ENCODE measurements at regions not wholly inside any gene's neighbourhood (a gene's known extent, or its start where the extent isn't known, plus 50 kb on each side); places are given as distances from the start of the nearest gene placed in this dataset.

DNA sequence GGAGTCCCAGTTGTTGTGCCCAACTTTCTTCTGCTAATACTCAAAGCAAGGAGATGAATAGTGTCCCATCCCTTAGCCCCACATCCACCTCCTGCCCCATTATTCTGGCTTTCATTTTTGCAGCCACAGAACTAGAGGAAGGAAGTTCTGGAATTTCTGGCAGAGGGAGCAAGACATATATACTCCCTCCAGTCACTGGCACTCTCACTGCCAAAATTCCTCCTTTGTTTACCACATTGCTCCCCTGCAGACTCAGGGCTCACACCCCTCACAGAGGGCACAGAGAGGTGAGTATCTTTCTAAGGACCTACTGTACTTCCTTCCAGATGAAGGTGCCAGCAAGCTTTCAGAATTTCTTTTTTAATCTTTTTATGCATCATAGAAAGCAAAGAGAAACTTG, 168.0 kb upstream of the ID4 start:
- TF ChIP-seq, protein P1, sequence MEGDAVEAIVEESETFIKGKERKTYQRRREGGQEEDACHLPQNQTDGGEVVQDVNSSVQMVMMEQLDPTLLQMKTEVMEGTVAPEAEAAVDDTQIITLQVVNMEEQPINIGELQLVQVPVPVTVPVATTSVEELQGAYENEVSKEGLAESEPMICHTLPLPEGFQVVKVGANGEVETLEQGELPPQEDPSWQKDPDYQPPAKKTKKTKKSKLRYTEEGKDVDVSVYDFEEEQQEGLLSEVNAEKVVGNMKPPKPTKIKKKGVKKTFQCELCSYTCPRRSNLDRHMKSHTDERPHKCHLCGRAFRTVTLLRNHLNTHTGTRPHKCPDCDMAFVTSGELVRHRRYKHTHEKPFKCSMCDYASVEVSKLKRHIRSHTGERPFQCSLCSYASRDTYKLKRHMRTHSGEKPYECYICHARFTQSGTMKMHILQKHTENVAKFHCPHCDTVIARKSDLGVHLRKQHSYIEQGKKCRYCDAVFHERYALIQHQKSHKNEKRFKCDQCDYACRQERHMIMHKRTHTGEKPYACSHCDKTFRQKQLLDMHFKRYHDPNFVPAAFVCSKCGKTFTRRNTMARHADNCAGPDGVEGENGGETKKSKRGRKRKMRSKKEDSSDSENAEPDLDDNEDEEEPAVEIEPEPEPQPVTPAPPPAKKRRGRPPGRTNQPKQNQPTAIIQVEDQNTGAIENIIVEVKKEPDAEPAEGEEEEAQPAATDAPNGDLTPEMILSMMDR (IDR thresholded peaks at IDR 0.05; ENCODE audit: insufficient read depth, low read length, poor library complexity, severe bottlenecking), result no peak
- no peak for TF ChIP-seq EZH2phosphoT487 (conservative IDR thresholded peaks at IDR 0.05; ENCODE audit: low read length)
